Panc1 (cell line): ENCODE measurements at regions not wholly inside any gene's neighbourhood (a gene's known extent, or its start where the extent isn't known, plus 50 kb on each side); places are given as distances from the start of the nearest gene placed in this dataset.

Experiments
- ATAC-seq: fragments of 200-7000 bp; cut with Tn5 transposase; 2 replicates; pipeline ENCODE4 v1.9.1; 2020; ENCODE audit warnings: mild to moderate bottlenecking, moderate library complexity
- BruUV-seq: library from RNA; stranded (reverse); fragments of 400-500 nt; replicated peaks from 2 replicates; lab custom pipeline; 2021; lab: Mats Ljungman, UMichigan
- CTCF ChIA-PET: fragments of 300-600 bp; sonication (Branson Sonifier 250); formaldehyde crosslinking; loops from one replicate; lab custom pipeline; 2022; ENCODE audit warnings: antibody characterized with exemption; lab: Charles Lee
- POLR2A ChIA-PET: fragments of 300-600 bp; sonication (Branson Sonifier 250); formaldehyde crosslinking; loops from one replicate; lab custom pipeline; 2022; ENCODE audit warnings: antibody characterized with exemption; lab: Charles Lee
- DNase-seq: peaks from one replicate; pipeline ENCODE4 v3.0.0-alpha.2; 2010; ENCODE audit warnings: low read depth, low spot score
- H3K27ac ChIP-seq: 2 replicates; pipeline ENCODE4 v1.5.1; 2011; ENCODE audit warnings: mild to moderate bottlenecking, low read length, inconsistent platforms
- H3K27me3 ChIP-seq: fragments of 200-500 bp; sonication (Bioruptor generic); 2 replicates; pipeline ENCODE4 v1.6.0; 2014; ENCODE audit warnings: low read length, inconsistent platforms; ENCODE audit not compliant: control insufficient read depth, insufficient read depth
- H3K36me3 ChIP-seq: fragments of 200-500 bp; sonication (Bioruptor generic); 2 replicates; pipeline ENCODE4 v1.5.1; 2014; ENCODE audit warnings: inconsistent platforms, mild to moderate bottlenecking, low read length, moderate library complexity; ENCODE audit not compliant: control insufficient read depth, insufficient read depth
- H3K4me1 ChIP-seq: 2 replicates; pipeline ENCODE4 v1.5.1; 2011; ENCODE audit warnings: inconsistent platforms, mild to moderate bottlenecking, low read length, moderate library complexity; ENCODE audit not compliant: control insufficient read depth, insufficient read depth
- H3K4me3 ChIP-seq, 2 experiments: 2 replicates each; pipeline ENCODE4 v1.5.1; 2011 to 2012; ENCODE audit warnings: low read depth in 2 of 2, low read length in 2 of 2, mild to moderate bottlenecking in 2 of 2, inconsistent platforms in 1 of 2, moderate library complexity in 1 of 2
- H3K9me3 ChIP-seq: fragments of 200-500 bp; sonication (Bioruptor generic); 2 replicates; pipeline ENCODE4 v1.5.1; 2014; ENCODE audit warnings: low read depth, mild to moderate bottlenecking, inconsistent platforms, low read length, moderate library complexity; ENCODE audit not compliant: control insufficient read depth, insufficient read depth
- CTCF ChIP-seq: fragments of 450-650 bp; IDR thresholded peaks from 2 replicates; pipeline ENCODE4 v1.5.1; 2017; ENCODE audit warnings: mild to moderate bottlenecking
- POLR2AphosphoS5 ChIP-seq: IDR thresholded peaks from 2 replicates; pipeline ENCODE4 v1.6.1; 2012; ENCODE audit warnings: mild to moderate bottlenecking, low read depth, low read length, moderate library complexity
- REST ChIP-seq, 2 experiments: IDR thresholded peaks; 2 replicates each; pipeline ENCODE4 v1.6.1; 2011 to 2012; ENCODE audit warnings: low read depth in 2 of 2, control low read depth in 1 of 2, low read length in 1 of 2, mild to moderate bottlenecking in 1 of 2, moderate library complexity in 1 of 2; ENCODE audit not compliant: insufficient read depth in 1 of 2
- SIN3A ChIP-seq: IDR thresholded peaks from 2 replicates; pipeline ENCODE4 v1.6.1; 2012; ENCODE audit warnings: low read depth, mild to moderate bottlenecking, low read length, moderate library complexity, borderline replicate concordance; ENCODE audit not compliant: insufficient read depth
- TCF7L2 ChIP-seq: IDR thresholded peaks from 2 replicates; pipeline ENCODE4 v1.6.1; 2011; ENCODE audit warnings: mild to moderate bottlenecking, low read depth, low read length, inconsistent platforms
- in situ Hi-C: cut with HindIII; loops from 2 replicates; pipeline ENCODE4 v1.10.0; 2016; ENCODE audit warnings: low sequenced_read_pairs, low pct_unique_long_range_greater_than_20kb
- intact Hi-C: fragments of 100-400 bp; cut with micrococcal nuclease; formaldehyde crosslinking; loops from one replicate; pipeline ENCODE4 v1.10.0; 2022; ENCODE audit not compliant: unreplicated experiment

DNA sequence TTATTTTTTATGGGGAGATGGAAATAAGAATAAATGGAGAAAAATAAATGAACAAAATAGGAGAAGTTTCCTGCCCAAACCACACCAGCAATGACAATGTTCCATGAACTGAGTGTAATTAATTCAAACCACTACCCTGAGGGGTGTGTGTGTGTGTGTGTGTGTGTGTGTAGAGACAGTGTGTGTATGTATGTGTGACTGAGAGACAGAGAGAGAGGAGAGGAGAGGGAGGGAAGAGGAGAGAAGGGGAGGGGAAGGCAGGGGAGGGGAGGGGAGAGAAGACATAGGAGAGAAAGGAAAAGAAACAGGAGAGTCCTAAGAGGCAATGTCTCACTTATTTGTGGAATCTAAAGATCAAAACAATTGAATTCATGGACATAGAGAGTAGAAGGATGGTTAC, 65.0 kb upstream of the POU2AF1 start:
- H3K36me3 ChIP-seq, result no peaks in the 10 kb centered on the region
- in situ Hi-C loops (no loop called here), intact Hi-C loops (loop anchor here (10.0 kb wide), 1 partner anchor 979 kb away; no protein-coding TSS in a partner anchor)
- ChIA-PET POLR2A (no interaction called here), CTCF (no interaction called here)
- TF ChIP-seq CTCF, result no peak
- BruUV-seq, result no TSS peak
- H3K9me3 ChIP-seq, result no peaks in the 10 kb centered on the region
- ATAC-seq, result no peak
- H3K4me1 ChIP-seq, result no peaks in the 10 kb centered on the region
- no peak for DNase-seq
- no peak overlapping the region for H3K27ac ChIP-seq
- no peak overlapping the region for H3K4me3 ChIP-seq
- 0 out of 2 replicates have a peak, but pooled peaks cover 3% of the 10 kb centered on the region for H3K27me3 ChIP-seq

GRCh38 chr11:111443640-111444039, 64.6 kb upstream of the POU2AF1 start:
- no peak for TF ChIP-seq POLR2AphosphoS5
- no peak for TF ChIP-seq CTCF
- TF ChIP-seq SIN3A, result no peak
- TF ChIP-seq REST (IDR thresholded peaks at IDR 0.05; ENCODE audit: insufficient read depth in 1 of 2, low read depth in 2 of 2, low read length in 1 of 2), result no peak
- no peak for TF ChIP-seq TCF7L2
- ATAC-seq, result no peak
- BruUV-seq, result no TSS peak
- Histone ChIP-seq H3K4me3 (no peak overlapping the region), H3K9me3 (no peaks in the 10 kb centered on the region), H3K27ac (no peak overlapping the region), H3K4me1 (no peaks in the 10 kb centered on the region), H3K36me3 (no peaks in the 10 kb centered on the region), H3K27me3 (0 out of 2 replicates have a peak, but pooled peaks cover 3% of the 10 kb centered on the region)
- intact Hi-C loops (loop anchor here (10.0 kb wide), 1 partner anchor 979 kb away; no protein-coding TSS in a partner anchor), in situ Hi-C loops (no loop called here)
- no peak for DNase-seq
- POLR2A ChIA-PET, result no interaction called here
- CTCF ChIA-PET, result no interaction called here
